IMR-90 (cell line): ENCODE measurements at regions not wholly inside any gene's neighbourhood (a gene's known extent, or its start where the extent isn't known, plus 50 kb on each side); places are given as distances from the start of the nearest gene placed in this dataset.

Experiments used
- CTCF ChIP-seq: conservative IDR thresholded peaks from 2 replicates; pipeline ENCODE4 v1.5.1; 2012; ENCODE audit warnings: mild to moderate bottlenecking, low read depth, low read length, improper control_type of control experiment
- POLR2A ChIP-seq: IDR thresholded peaks from 2 replicates; pipeline ENCODE4 v1.6.1; 2012; ENCODE audit warnings: mild to moderate bottlenecking, low read depth, low read length

GRCh38 chr1:199665371-199665770 lies 362.1 kb upstream of the NR5A2 start:
- no peak for TF ChIP-seq CTCF
- TF ChIP-seq POLR2A = no peak
